ENCODE measurements at regions not wholly inside any gene's neighbourhood (a gene's known extent, or its start where the extent isn't known, plus 50 kb on each side); places are given as distances from the start of the nearest gene placed in this dataset.

GRCh38 chr12:3973973-3974644 is 100.9 kb upstream of the PARP11 start:
- peaks cover 0 to 34% (median 0%) of the 10 kb centered on the region in 4 donors for H3K27me3 ChIP-seq
- TF ChIP-seq POLR2A (IDR thresholded peaks at IDR 0.05) (no peak), CTCF (IDR thresholded peaks at IDR 0.05) (no peak)
- H3K27ac ChIP-seq: no peak overlapping the region
- intact Hi-C loops (cut with DNase I): no loop called here
- 32 to 39% methylated on average over 3 to 4 of the region's 4 CpGs for WGBS, 2 donors
- H3K4me1 ChIP-seq: peaks cover 0 to 11% (median 0%) of the 10 kb centered on the region in 3 donors
- no peak overlapping the region for H3K4me3 ChIP-seq
- H3K36me3 ChIP-seq: no peaks in the 10 kb centered on the region
- no peak for DNase-seq
- H3K9me3 ChIP-seq: no peaks in the 10 kb centered on the region

GRCh38 chr12:3973269-3973884 is 100.2 kb upstream of the PARP11 start:
- Histone ChIP-seq H3K4me1 (peaks cover 0 to 11% (median 0%) of the 10 kb centered on the region in 3 donors), H3K27ac (no peak overlapping the region), H3K36me3 (no peaks in the 10 kb centered on the region), H3K4me3 (no peak overlapping the region), H3K27me3 (peaks cover 0 to 30% (median 0%) of the 10 kb centered on the region in 4 donors), H3K9me3 (no peaks in the 10 kb centered on the region)
- no peak for DNase-seq
- TF ChIP-seq POLR2A (IDR thresholded peaks at IDR 0.05) (no peak), CTCF (IDR thresholded peaks at IDR 0.05) (no peak)
- WGBS, 2 donors: 42 to 48% methylated on average over 10 to 13 of the region's 14 CpGs
- intact Hi-C loops (cut with DNase I): no loop called here

GRCh38 chr12:3972576-3972975 is 99.4 kb upstream of the PARP11 start:
- Histone ChIP-seq H3K27me3 (peaks cover 0 to 30% (median 0%) of the 10 kb centered on the region in 4 donors), H3K4me1 (peaks cover 0 to 11% (median 0%) of the 10 kb centered on the region in 3 donors), H3K36me3 (no peaks in the 10 kb centered on the region), H3K9me3 (no peaks in the 10 kb centered on the region), H3K4me3 (no peak overlapping the region), H3K27ac (no peak overlapping the region)
- DNase-seq: no peak
- TF ChIP-seq POLR2A (IDR thresholded peaks at IDR 0.05): no peak
- no peak for TF ChIP-seq CTCF (IDR thresholded peaks at IDR 0.05)
- intact Hi-C loops (cut with DNase I): no loop called here
- 67 to 69% methylated on average over 4 of the region's 4 CpGs for WGBS, 2 donors

GRCh38 chr12:3968523-3968922 is 95.3 kb upstream of the PARP11 start:
- intact Hi-C loops (cut with DNase I): no loop called here
- no peak for TF ChIP-seq CTCF (IDR thresholded peaks at IDR 0.05)
- TF ChIP-seq POLR2A (IDR thresholded peaks at IDR 0.05): no peak
- Histone ChIP-seq H3K4me3 (no peak overlapping the region), H3K4me1 (peaks cover 0 to under 1% (median 0%) of the 10 kb centered on the region in 3 donors), H3K27ac (no peak overlapping the region), H3K36me3 (no peaks in the 10 kb centered on the region), H3K9me3 (no peaks in the 10 kb centered on the region), H3K27me3 (peaks cover 0 to 43% (median 0%) of the 10 kb centered on the region in 4 donors)
- DNase-seq: no peak
- WGBS, 2 donors: 87 to 91% methylated on average over 4 of the region's 4 CpGs

- Histone ChIP-seq H3K9me3 (no peaks in the 10 kb centered on the region), H3K4me3 (no peak overlapping the region), H3K27ac (no peak overlapping the region), H3K27me3 (peaks cover 0 to 36% (median 0%) of the 10 kb centered on the region in 4 donors), H3K4me1 (no peaks in the 10 kb centered on the region), H3K36me3 (no peaks in the 10 kb centered on the region)
- WGBS, 2 donors: 30 to 35% methylated on average over 3 to 8 of the region's 11 CpGs
- no peak for DNase-seq
- intact Hi-C loops (cut with DNase I): no loop called here
- TF ChIP-seq POLR2A (IDR thresholded peaks at IDR 0.05) (no peak), CTCF (IDR thresholded peaks at IDR 0.05) (no peak)
Observed at GRCh38 chr12:3967556-3968160, 94.5 kb upstream of the PARP11 start.
